Neuronal stem cell (in vitro differentiated cells): ENCODE measurements at regions not wholly inside any gene's neighbourhood (a gene's known extent, or its start where the extent isn't known, plus 50 kb on each side); places are given as distances from the start of the nearest gene placed in this dataset.

Experiments used
- DNase-seq: peaks from one replicate; pipeline ENCODE4 v3.0.0-alpha.2; 2013; ENCODE audit warnings: low spot score
- H2AFZ ChIP-seq: one replicate; pipeline ENCODE4 v1.6.1; 2013; ENCODE audit warnings: mild to moderate bottlenecking, low read length, inconsistent platforms
- H2AK5ac ChIP-seq: 2 replicates; pipeline ENCODE4 v1.6.1; 2013; ENCODE audit warnings: low read depth, mild to moderate bottlenecking, inconsistent platforms, low read length, moderate library complexity, mixed read lengths
- H2BK120ac ChIP-seq: 2 replicates; pipeline ENCODE4 v1.6.1; 2013; ENCODE audit warnings: low read depth, mild to moderate bottlenecking, inconsistent platforms, low read length, moderate library complexity, mixed read lengths
- H2BK12ac ChIP-seq: one replicate; pipeline ENCODE4 v1.6.1; 2013; ENCODE audit warnings: low read length, inconsistent platforms
- H2BK15ac ChIP-seq: 2 replicates; pipeline ENCODE4 v1.6.1; 2013; ENCODE audit warnings: mild to moderate bottlenecking, low read length, inconsistent platforms, mixed read lengths
- H2BK5ac ChIP-seq: one replicate; pipeline ENCODE4 v1.6.1; 2013; ENCODE audit warnings: inconsistent platforms, mild to moderate bottlenecking, low read length, moderate library complexity
- H3K14ac ChIP-seq: one replicate; pipeline ENCODE4 v1.6.1; 2013; ENCODE audit warnings: low read length, inconsistent platforms
- H3K18ac ChIP-seq: 2 replicates; pipeline ENCODE4 v1.6.1; 2013; ENCODE audit warnings: low read length, inconsistent platforms
- H3K23ac ChIP-seq: 2 replicates; pipeline ENCODE4 v1.6.1; 2013; ENCODE audit warnings: low read depth, mild to moderate bottlenecking, mixed read lengths, low read length, inconsistent platforms; ENCODE audit not compliant: poor library complexity
- H3K27ac ChIP-seq: replicated peaks from 3 replicates; pipeline ENCODE4 v1.5.1; 2013; ENCODE audit warnings: low read length, inconsistent platforms
- H3K27me3 ChIP-seq, 3 experiments: 2 replicates each; pipeline ENCODE4 v1.6.1; 2013; ENCODE audit warnings: low read length in 3 of 3, mild to moderate bottlenecking in 2 of 3, inconsistent platforms in 1 of 3, low read depth in 1 of 3, mixed read lengths in 1 of 3, moderate library complexity in 1 of 3; ENCODE audit not compliant: control insufficient read depth in 3 of 3, insufficient read depth in 3 of 3
- H3K36me3 ChIP-seq, 2 donors: replicated peaks in 1 of 2; 2 replicates each; pipeline ENCODE4 v1.6.1; 2013; ENCODE audit warnings: low read length in 2 of 2; ENCODE audit not compliant: control insufficient read depth in 2 of 2, insufficient read depth in 2 of 2
- H3K4ac ChIP-seq: 2 replicates; pipeline ENCODE4 v1.6.1; 2013; ENCODE audit warnings: inconsistent platforms, mild to moderate bottlenecking, low read length, moderate library complexity
- H3K4me1 ChIP-seq, 2 donors: 1 replicate in 1 of 2; 2 replicates in 1 of 2; pipeline ENCODE4 v1.6.1; 2013; ENCODE audit warnings: low read length in 2 of 2, low read depth in 1 of 2; ENCODE audit not compliant: control insufficient read depth in 2 of 2, insufficient read depth in 1 of 2
- H3K4me2 ChIP-seq: one replicate; pipeline ENCODE4 v1.6.1; 2013; ENCODE audit warnings: mild to moderate bottlenecking, low read length, inconsistent platforms; ENCODE audit not compliant: insufficient read depth, poor library complexity, severe bottlenecking
- H3K4me3 ChIP-seq, 2 donors: 2 replicates each; pipeline ENCODE4 v1.5.1; 2013; ENCODE audit warnings: low read length in 2 of 2, mild to moderate bottlenecking in 2 of 2, inconsistent platforms in 1 of 2, moderate library complexity in 1 of 2
- H3K79me1 ChIP-seq: one replicate; pipeline ENCODE4 v1.6.1; 2013; ENCODE audit warnings: low read depth, mild to moderate bottlenecking, inconsistent platforms, low read length, moderate library complexity
- H3K9ac ChIP-seq: one replicate; pipeline ENCODE4 v1.6.1; 2013; ENCODE audit warnings: mild to moderate bottlenecking, low read depth, low read length, inconsistent platforms; ENCODE audit not compliant: poor library complexity
- H3K9me3 ChIP-seq, 2 donors: replicated peaks in 1 of 2; 2 replicates each; pipeline versions ENCODE3 to v1.6.1; 2013; ENCODE audit warnings: low read length in 2 of 2, mild to moderate bottlenecking in 2 of 2, inconsistent platforms in 1 of 2, low read depth in 1 of 2, mixed read lengths in 1 of 2, moderate library complexity in 1 of 2; ENCODE audit not compliant: control insufficient read depth in 2 of 2, insufficient read depth in 1 of 2
- H4K8ac ChIP-seq: one replicate; pipeline ENCODE4 v1.6.1; 2013; ENCODE audit warnings: low read depth, mild to moderate bottlenecking, inconsistent platforms, low read length, moderate library complexity
- H4K91ac ChIP-seq: one replicate; pipeline ENCODE4 v1.6.1; 2013; ENCODE audit warnings: low read length, low read depth, mild to moderate bottlenecking, inconsistent platforms; ENCODE audit not compliant: poor library complexity
- WGBS, 2 donors: extraction: QIAGEN DNeasy Blood & Tissue Kit; methylation state at CpG; one replicate each; pipeline ENCODE4 v1.1.7; 2013; ENCODE audit warnings: missing lambda C conversion rate in 2 of 2, mixed read lengths in 1 of 2; ENCODE audit not compliant: insufficient read length in 2 of 2, insufficient replicate concordance in 1 of 2; ENCODE audit errors: extremely low coverage in 2 of 2; 5-methylcytosine and 5-hydroxymethylcytosine counted together

- H3K4me1 ChIP-seq: no peaks in the 10 kb centered on the region
- no peaks in the 10 kb centered on the region for H3K79me1 ChIP-seq
- no peak overlapping the region for H3K4me3 ChIP-seq
- no peak overlapping the region for H3K23ac ChIP-seq
- no peaks in the 10 kb centered on the region for H3K36me3 ChIP-seq
- H3K9me3 ChIP-seq: no peaks in the 10 kb centered on the region
- H3K27ac ChIP-seq: no peak overlapping the region
- no peak for DNase-seq
- no peak overlapping the region for H4K8ac ChIP-seq
- H2AK5ac ChIP-seq: no peak overlapping the region
- H3K9ac ChIP-seq: no peak overlapping the region
- no peak overlapping the region for H4K91ac ChIP-seq
- no peak overlapping the region for H2BK5ac ChIP-seq
- no peak overlapping the region for H3K14ac ChIP-seq
- H3K18ac ChIP-seq: no peak overlapping the region
- no peaks in the 10 kb centered on the region for H3K27me3 ChIP-seq
- H3K4ac ChIP-seq: no peak overlapping the region
- no peak overlapping the region for H2BK12ac ChIP-seq
- WGBS, 2 donors: no CpG with 5 or more reads among the region's 4 CpGs
- peak overlapping the region; percentile 25 for H2AFZ ChIP-seq
- H2BK15ac ChIP-seq: no peak overlapping the region
- H3K4me2 ChIP-seq: no peak overlapping the region
- no peak overlapping the region for H2BK120ac ChIP-seq
Observed at GRCh38 chr2:146003337-146003736, 1483.4 kb upstream of the ZEB2 start.

- no peak overlapping the region for H3K9ac ChIP-seq
- H3K9me3 ChIP-seq: peaks cover 0 to 7% of the 10 kb centered on the region in 2 donors
- H4K8ac ChIP-seq: no peak overlapping the region
- no peak overlapping the region for H3K14ac ChIP-seq
- no peak overlapping the region for H3K23ac ChIP-seq
- H3K18ac ChIP-seq: no peak overlapping the region
- H3K27me3 ChIP-seq: no peaks in the 10 kb centered on the region
- no peaks in the 10 kb centered on the region for H3K36me3 ChIP-seq
- H3K27ac ChIP-seq: no peak overlapping the region
- H2BK15ac ChIP-seq: no peak overlapping the region
- no peak overlapping the region for H3K4me3 ChIP-seq
- no peak overlapping the region for H2AFZ ChIP-seq
- no peak overlapping the region for H2AK5ac ChIP-seq
- H2BK12ac ChIP-seq: no peak overlapping the region
- H2BK5ac ChIP-seq: no peak overlapping the region
- DNase-seq: no peak
- no peak overlapping the region for H3K4me2 ChIP-seq
- no peak overlapping the region for H3K4ac ChIP-seq
- H4K91ac ChIP-seq: no peak overlapping the region
- H2BK120ac ChIP-seq: no peak overlapping the region
- H3K79me1 ChIP-seq: no peaks in the 10 kb centered on the region
- no peaks in the 10 kb centered on the region for H3K4me1 ChIP-seq
Observed at GRCh38 chr2:145994910-145995309, 1475.0 kb upstream of the ZEB2 start.

GRCh38 chr2:145992572-145992971, 1472.7 kb upstream of the ZEB2 start:
- 100% methylated on average over 2 of the region's 3 CpGs; no CpG with 5 or more reads in 1 of the 2 donors for WGBS, 2 donors
- H3K4me1 ChIP-seq: peaks cover 1 to 3% of the 10 kb centered on the region in 2 donors
- H3K14ac ChIP-seq: no peak overlapping the region

GRCh38 chr2:145987793-145988192, 1467.9 kb upstream of the ZEB2 start:
- no CpG with 5 or more reads among the region's 2 CpGs for WGBS, 2 donors
- H2BK5ac ChIP-seq: no peak overlapping the region
- H3K27me3 ChIP-seq: no peaks in the 10 kb centered on the region
- H2BK12ac ChIP-seq: no peak overlapping the region
- H3K23ac ChIP-seq: no peak overlapping the region
- H4K91ac ChIP-seq: no peak overlapping the region
- no peak overlapping the region for H3K14ac ChIP-seq
- no peaks in the 10 kb centered on the region for H3K9me3 ChIP-seq
- DNase-seq: no peak
- H2BK15ac ChIP-seq: no peak overlapping the region
- peak overlapping the region; percentile 31 for H2AFZ ChIP-seq
- peaks cover 1 to 4% of the 10 kb centered on the region in 2 donors for H3K4me1 ChIP-seq
- H3K18ac ChIP-seq: no peak overlapping the region
- no peak overlapping the region for H3K9ac ChIP-seq
- H2BK120ac ChIP-seq: no peak overlapping the region
- H3K79me1 ChIP-seq: no peaks in the 10 kb centered on the region
- H2AK5ac ChIP-seq: no peak overlapping the region
- H4K8ac ChIP-seq: no peak overlapping the region
- H3K27ac ChIP-seq: no peak overlapping the region
- no peak overlapping the region for H3K4me2 ChIP-seq
- H3K4me3 ChIP-seq: no peak overlapping the region
- no peak overlapping the region for H3K4ac ChIP-seq
- H3K36me3 ChIP-seq: no peaks in the 10 kb centered on the region

More at GRCh38 chr2:145992572-145992971, 1472.7 kb upstream of the ZEB2 start:
- Histone ChIP-seq H2AFZ (no peak overlapping the region), H2BK15ac (no peak overlapping the region), H3K79me1 (no peaks in the 10 kb centered on the region), H3K36me3 (no peaks in the 10 kb centered on the region), H3K23ac (no peak overlapping the region), H3K4ac (no peak overlapping the region), H2BK5ac (no peak overlapping the region), H3K4me3 (no peak overlapping the region), H3K9ac (no peak overlapping the region), H3K4me2 (no peak overlapping the region), H4K91ac (no peak overlapping the region), H3K9me3 (peaks cover 0 to 7% of the 10 kb centered on the region in 2 donors), H4K8ac (no peak overlapping the region), H2BK12ac (no peak overlapping the region), H3K27me3 (no peaks in the 10 kb centered on the region), H3K18ac (no peak overlapping the region), H2AK5ac (no peak overlapping the region), H2BK120ac (no peak overlapping the region), H3K27ac (no peak overlapping the region)
- DNase-seq: no peak
